ENCODE measurements at regions not wholly inside any gene's neighbourhood (a gene's known extent, or its start where the extent isn't known, plus 50 kb on each side); places are given as distances from the start of the nearest gene placed in this dataset.
"Not testable (repeated sequence)": the region's sequence is repeated elsewhere in the genome, so short reads cannot be mapped to it uniquely, and the experiment has no call there.

GRCh38 chr14:88929656-88930436 is 105.4 kb downstream of the TTC8 start:
- DNase-seq (ENCODE audit: low read depth in 2 of 2, low spot score in 1 of 2), result no peak

- DNase-seq (ENCODE audit: low read depth in 2 of 2, low spot score in 1 of 2), result no peak
These were observed 107.1 kb downstream of the TTC8 start for GRCh38 chr14:88931321-88932110.

- DNase-seq (ENCODE audit: low read depth in 2 of 2, low spot score in 1 of 2), result no peak
These were observed 108.7 kb downstream of the TTC8 start for GRCh38 chr14:88933191-88933590.

GRCh38 chr14:88934351-88934806 is 109.9 kb downstream of the TTC8 start:
- no peak for DNase-seq (ENCODE audit: low read depth in 2 of 2, low spot score in 1 of 2)

DNA sequence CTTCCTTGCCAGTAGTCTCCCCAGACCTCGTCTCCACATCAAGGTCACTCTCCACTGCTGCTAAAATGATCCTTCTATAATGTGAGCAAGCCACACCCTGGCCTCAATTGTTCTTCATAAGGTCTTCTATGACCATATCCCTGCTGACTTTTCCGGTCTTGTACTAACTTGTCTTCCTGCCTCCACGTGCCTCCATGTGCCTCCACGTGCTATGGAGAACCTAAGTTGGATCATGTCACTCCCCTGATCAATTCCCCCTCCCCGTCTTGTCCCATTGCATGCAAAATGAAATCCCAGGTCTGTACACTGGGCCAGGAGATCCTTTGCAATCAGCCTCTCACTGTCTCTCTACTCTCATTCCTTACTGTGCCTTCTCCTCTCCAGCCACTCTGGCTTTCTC is 110.6 kb downstream of the TTC8 start:
- no peak for DNase-seq (ENCODE audit: low read depth in 2 of 2, low spot score in 1 of 2)

- no peak for DNase-seq (ENCODE audit: low read depth in 2 of 2, low spot score in 1 of 2)
These were observed 113.3 kb downstream of the TTC8 start for GRCh38 chr14:88937706-88938105.

- no peak for DNase-seq (ENCODE audit: low read depth in 2 of 2, low spot score in 1 of 2)
These were observed 116.2 kb downstream of the TTC8 start for GRCh38 chr14:88940671-88941070.

GRCh38 chr14:88941414-88941813 is 117.0 kb downstream of the TTC8 start:
- DNase-seq (ENCODE audit: low read depth in 2 of 2, low spot score in 1 of 2), result no peak

- DNase-seq (ENCODE audit: low read depth in 2 of 2, low spot score in 1 of 2), result no peak
These were observed 123.5 kb downstream of the TTC8 start for GRCh38 chr14:88947646-88948598.

- no peak for DNase-seq (ENCODE audit: low read depth in 2 of 2, low spot score in 1 of 2)
These were observed 125.6 kb downstream of the TTC8 start for GRCh38 chr14:88950069-88950468.

GRCh38 chr14:88951370-88951769 is 126.9 kb downstream of the TTC8 start:
- DNase-seq (ENCODE audit: low read depth in 2 of 2, low spot score in 1 of 2), result no peak

GRCh38 chr14:88952901-88953300 is 128.4 kb downstream of the TTC8 start:
- DNase-seq (ENCODE audit: low read depth in 2 of 2, low spot score in 1 of 2), result no peak

DNA sequence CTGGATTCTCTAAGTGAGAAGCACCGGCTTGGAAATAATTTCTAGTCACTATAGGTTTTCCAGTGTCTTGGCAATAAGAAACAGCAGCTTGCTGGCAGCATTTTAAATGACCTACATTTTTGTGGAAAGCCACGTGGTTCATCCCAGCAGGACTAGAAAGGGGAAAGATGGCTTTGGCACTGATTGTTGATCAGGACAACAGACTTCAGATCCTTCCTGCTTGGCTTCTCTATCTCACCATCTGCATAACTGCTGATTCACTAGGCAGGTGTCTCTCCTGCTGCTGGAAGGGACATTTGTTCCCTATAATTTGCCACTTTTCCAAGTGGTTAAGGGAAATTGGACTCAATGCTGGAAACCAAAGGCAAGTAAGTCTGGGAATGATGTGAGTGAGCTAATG is 131.0 kb downstream of the TTC8 start:
- no peak for DNase-seq (ENCODE audit: low read depth in 2 of 2, low spot score in 1 of 2)

DNA sequence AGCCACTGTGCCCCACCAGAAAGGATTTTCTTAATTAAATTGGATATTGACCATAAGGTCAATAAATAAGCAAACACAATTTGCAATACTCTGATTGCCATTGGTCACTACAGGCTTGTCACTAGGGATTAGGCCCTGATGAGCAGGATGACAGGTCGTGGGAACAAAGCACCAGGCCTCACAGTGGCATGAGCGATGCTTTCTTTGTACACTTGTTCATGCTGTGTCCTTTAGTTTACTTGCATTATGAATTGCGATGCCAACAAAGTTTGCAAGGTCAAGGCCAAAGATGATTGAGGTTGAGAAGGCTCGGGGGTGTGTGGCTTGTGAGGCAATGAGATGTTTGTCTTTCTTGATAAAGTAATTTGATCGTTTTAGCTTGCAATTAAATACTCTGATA is 136.0 kb downstream of the TTC8 start:
- DNase-seq (ENCODE audit: low read depth in 2 of 2, low spot score in 1 of 2), result no peak

DNA sequence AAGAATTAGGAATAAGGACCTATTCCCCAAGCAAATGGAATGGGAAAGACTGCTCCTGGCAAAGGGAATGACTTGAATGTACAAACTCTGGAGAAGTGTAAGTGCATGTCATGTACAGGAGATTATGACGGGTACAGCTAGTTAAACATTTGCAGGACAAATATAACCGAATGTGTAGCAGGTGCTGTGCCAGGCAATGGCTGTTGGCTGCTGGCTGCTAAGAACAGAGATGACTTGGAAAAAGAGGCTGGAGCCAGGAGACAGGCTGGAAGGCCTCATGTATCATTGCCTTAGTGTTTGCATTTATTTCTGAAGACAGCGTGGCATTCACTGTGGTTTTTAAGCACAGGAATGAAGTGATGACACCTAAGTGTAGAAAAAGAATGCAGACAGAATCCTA is 136.8 kb downstream of the TTC8 start:
- DNase-seq (ENCODE audit: low read depth in 2 of 2, low spot score in 1 of 2), result no peak

DNA sequence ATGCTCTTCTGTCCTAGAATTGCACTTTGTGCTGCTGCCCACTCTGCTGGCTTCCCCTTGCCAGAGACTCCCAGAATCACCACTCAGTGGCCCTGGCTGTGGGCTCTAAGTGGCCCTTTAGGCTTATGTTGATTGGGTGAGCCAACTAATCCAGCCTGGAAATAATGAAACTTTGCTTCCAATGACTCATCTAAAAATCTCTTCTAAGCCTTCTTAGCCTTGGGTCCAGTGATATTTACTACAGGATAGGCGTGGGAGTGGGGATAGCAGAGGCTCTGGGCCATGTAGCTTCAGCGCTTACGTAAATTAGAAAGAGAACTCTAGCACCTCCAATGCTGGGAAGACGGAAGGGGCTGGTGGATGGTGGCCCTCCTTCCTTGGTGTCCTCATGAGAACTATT is 137.9 kb downstream of the TTC8 start:
- no peak for DNase-seq (ENCODE audit: low read depth in 2 of 2, low spot score in 1 of 2)

GRCh38 chr14:88967299-88967698 is 142.8 kb downstream of the TTC8 start:
- no peak for DNase-seq (ENCODE audit: low read depth in 2 of 2, low spot score in 1 of 2)

- DNase-seq (ENCODE audit: low read depth in 2 of 2, low spot score in 1 of 2), result no peak
These were observed 150.8 kb downstream of the TTC8 start for GRCh38 chr14:88975043-88975830.

DNA sequence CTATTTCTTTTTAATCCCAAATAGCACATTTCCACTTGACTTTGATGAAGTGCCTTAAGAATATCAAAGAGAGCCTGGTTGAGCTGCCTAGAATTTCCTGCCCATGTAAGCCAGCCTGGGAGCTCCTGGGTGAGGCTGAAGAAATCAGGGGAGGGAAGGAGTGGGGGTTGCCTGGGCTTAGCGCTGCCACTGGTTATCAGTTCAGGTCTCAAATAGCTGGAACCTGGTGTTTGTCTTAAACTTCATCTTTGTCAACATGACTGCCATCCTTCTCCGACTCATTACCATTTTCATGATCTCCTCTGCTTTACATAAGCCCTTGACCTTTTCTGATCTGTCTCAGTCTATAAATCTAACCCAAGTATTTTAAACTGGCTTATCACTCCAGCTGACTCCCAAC is 151.5 kb downstream of the TTC8 start:
- no peak for DNase-seq (ENCODE audit: low read depth in 2 of 2, low spot score in 1 of 2)

DNA sequence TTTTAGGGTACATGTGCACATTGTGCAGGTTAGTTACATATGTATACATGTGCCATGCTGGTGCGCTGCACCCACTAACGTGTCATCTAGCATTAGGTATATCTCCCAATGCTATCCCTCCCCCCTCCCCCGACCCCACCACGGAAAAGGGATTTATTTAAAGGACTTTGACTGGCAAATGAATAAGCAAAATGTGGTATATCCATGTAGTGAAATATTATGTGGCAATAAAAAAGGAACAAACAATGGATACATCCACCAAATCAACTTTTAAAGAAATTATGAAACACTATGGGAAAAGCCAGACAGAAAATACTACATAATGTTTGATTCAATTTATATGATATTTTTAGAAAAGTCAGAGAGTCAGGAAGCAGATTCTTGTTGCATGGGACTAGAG is 156.5 kb downstream of the TTC8 start:
- not testable (repeated sequence) for DNase-seq (ENCODE audit: low read depth in 2 of 2, low spot score in 1 of 2)

DNA sequence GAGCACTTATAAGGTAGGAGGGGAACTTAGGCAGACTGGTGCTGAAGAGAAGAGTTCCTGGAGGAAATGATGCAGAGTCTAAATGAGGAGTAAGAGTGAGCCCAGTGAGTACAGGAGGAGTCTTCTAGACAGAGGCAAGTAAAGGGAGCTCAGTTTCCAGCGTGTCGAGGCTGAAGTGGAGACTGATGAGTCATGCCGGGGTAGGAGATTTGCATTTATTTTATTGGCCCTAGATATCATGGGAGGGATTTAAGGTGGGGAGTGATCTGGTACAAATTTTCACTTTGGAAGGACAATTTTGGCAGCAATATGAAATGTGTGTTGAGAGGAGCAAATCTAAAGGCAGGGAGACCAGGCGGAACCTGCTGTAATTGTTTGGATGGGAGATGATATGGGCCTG is 157.5 kb downstream of the TTC8 start:
- no peak for DNase-seq (ENCODE audit: low read depth in 2 of 2, low spot score in 1 of 2)

Measured in stimulated activated CD8-positive, alpha-beta memory T cell treated with anti-CD3 and anti-CD28 coated beads, Interleukin-4, amount 100 ng/mL, for 4 hours (primary cell).